ENCODE measurements at regions not wholly inside any gene's neighbourhood (a gene's known extent, or its start where the extent isn't known, plus 50 kb on each side); places are given as distances from the start of the nearest gene placed in this dataset.

- no peak for TF ChIP-seq REST (IDR thresholded peaks at IDR 0.05; ENCODE audit: insufficient read depth in 1 of 2, low read depth in 2 of 2, low read length in 2 of 2)
- TF ChIP-seq FOXP2 (optimal IDR thresholded peaks at IDR 0.05; ENCODE audit: borderline replicate concordance, extremely low read depth, extremely low read length, insufficient read depth): no peak
- no peak for TF ChIP-seq TAF1 (IDR thresholded peaks at IDR 0.05; ENCODE audit: borderline replicate concordance, insufficient read depth, low read length)
- TF ChIP-seq POLR2AphosphoS5 (IDR thresholded peaks at IDR 0.05; ENCODE audit: low read depth, low read length): no peak
- no peak for TF ChIP-seq SIN3A (IDR thresholded peaks at IDR 0.05; ENCODE audit: borderline replicate concordance, insufficient read depth, low read length)
These were observed 653.4 kb downstream of the KCNT2 start for GRCh38 chr1:195954848-195955247.

- TF ChIP-seq REST (IDR thresholded peaks at IDR 0.05; ENCODE audit: insufficient read depth in 1 of 2, low read depth in 2 of 2, low read length in 2 of 2): no peak
- TF ChIP-seq FOXP2 (optimal IDR thresholded peaks at IDR 0.05; ENCODE audit: borderline replicate concordance, extremely low read depth, extremely low read length, insufficient read depth): no peak
- TF ChIP-seq TAF1 (IDR thresholded peaks at IDR 0.05; ENCODE audit: borderline replicate concordance, insufficient read depth, low read length): no peak
- no peak for TF ChIP-seq SIN3A (IDR thresholded peaks at IDR 0.05; ENCODE audit: borderline replicate concordance, insufficient read depth, low read length)
- TF ChIP-seq POLR2AphosphoS5 (IDR thresholded peaks at IDR 0.05; ENCODE audit: low read depth, low read length): no peak
These were observed 656.9 kb downstream of the KCNT2 start for GRCh38 chr1:195951313-195951712.

- TF ChIP-seq REST (IDR thresholded peaks at IDR 0.05; ENCODE audit: insufficient read depth in 1 of 2, low read depth in 2 of 2, low read length in 2 of 2) (no peak), FOXP2 (optimal IDR thresholded peaks at IDR 0.05; ENCODE audit: borderline replicate concordance, extremely low read depth, extremely low read length, insufficient read depth) (no peak), TAF1 (IDR thresholded peaks at IDR 0.05; ENCODE audit: borderline replicate concordance, insufficient read depth, low read length) (no peak), SIN3A (IDR thresholded peaks at IDR 0.05; ENCODE audit: borderline replicate concordance, insufficient read depth, low read length) (no peak), POLR2AphosphoS5 (IDR thresholded peaks at IDR 0.05; ENCODE audit: low read depth, low read length) (no peak)
These were observed 659.9 kb downstream of the KCNT2 start for GRCh38 chr1:195948123-195948895.

GRCh38 chr1:195946500-195946899 is 661.7 kb downstream of the KCNT2 start:
- TF ChIP-seq FOXP2 (optimal IDR thresholded peaks at IDR 0.05; ENCODE audit: borderline replicate concordance, extremely low read depth, extremely low read length, insufficient read depth) (no peak), REST (IDR thresholded peaks at IDR 0.05; ENCODE audit: insufficient read depth in 1 of 2, low read depth in 2 of 2, low read length in 2 of 2) (no peak), TAF1 (IDR thresholded peaks at IDR 0.05; ENCODE audit: borderline replicate concordance, insufficient read depth, low read length) (no peak), SIN3A (IDR thresholded peaks at IDR 0.05; ENCODE audit: borderline replicate concordance, insufficient read depth, low read length) (no peak), POLR2AphosphoS5 (IDR thresholded peaks at IDR 0.05; ENCODE audit: low read depth, low read length) (no peak)
